ENCODE measurements at regions not wholly inside any gene's neighbourhood (a gene's known extent, or its start where the extent isn't known, plus 50 kb on each side); places are given as distances from the start of the nearest gene placed in this dataset.
"Not testable (repeated sequence)": the region's sequence is repeated elsewhere in the genome, so short reads cannot be mapped to it uniquely, and the experiment has no call there.

GRCh38 chr1:194067772-194068171, 881.4 kb upstream of the B3GALT2 start:
- no peak for DNase-seq (ENCODE audit: low read depth in 2 of 3, low spot score in 2 of 3)

- DNase-seq (ENCODE audit: low read depth in 2 of 3, low spot score in 2 of 3) = no peak
These were observed 876.5 kb upstream of the B3GALT2 start for GRCh38 chr1:194062962-194063361.

- DNase-seq (ENCODE audit: low read depth in 2 of 3, low spot score in 2 of 3) = no peak
These were observed 876.1 kb upstream of the B3GALT2 start for GRCh38 chr1:194062526-194062925.

- DNase-seq (ENCODE audit: low read depth in 2 of 3, low spot score in 2 of 3) = peak in 1 of 3 donors; percentile 35
These were observed 874.1 kb upstream of the B3GALT2 start for GRCh38 chr1:194060481-194060880.

- DNase-seq (ENCODE audit: low read depth in 2 of 3, low spot score in 2 of 3) = not testable (repeated sequence)
These were observed 871.9 kb upstream of the B3GALT2 start for GRCh38 chr1:194058268-194058667.

- DNase-seq (ENCODE audit: low read depth in 2 of 3, low spot score in 2 of 3) = peak in 2 of 3 donors; percentile 7 to 23
These were observed 869.8 kb upstream of the B3GALT2 start for GRCh38 chr1:194056169-194056568.

GRCh38 chr1:194055536-194055935, 869.1 kb upstream of the B3GALT2 start:
- DNase-seq (ENCODE audit: low read depth in 2 of 3, low spot score in 2 of 3) = no peak

GRCh38 chr1:194052514-194053338, 866.3 kb upstream of the B3GALT2 start:
- peak in 1 of 3 donors; percentile 24 for DNase-seq (ENCODE audit: low read depth in 2 of 3, low spot score in 2 of 3)

GRCh38 chr1:194047921-194048320, 861.5 kb upstream of the B3GALT2 start:
- no peak for DNase-seq (ENCODE audit: low read depth in 2 of 3, low spot score in 2 of 3)

GRCh38 chr1:194047206-194047605, 860.8 kb upstream of the B3GALT2 start:
- DNase-seq (ENCODE audit: low read depth in 2 of 3, low spot score in 2 of 3) = no peak

- no peak for DNase-seq (ENCODE audit: low read depth in 2 of 3, low spot score in 2 of 3)
These were observed 859.0 kb upstream of the B3GALT2 start for GRCh38 chr1:194045416-194045815.

- no peak for DNase-seq (ENCODE audit: low read depth in 2 of 3, low spot score in 2 of 3)
These were observed 858.5 kb upstream of the B3GALT2 start for GRCh38 chr1:194044892-194045291.

GRCh38 chr1:194043984-194044755, 857.8 kb upstream of the B3GALT2 start:
- DNase-seq (ENCODE audit: low read depth in 2 of 3, low spot score in 2 of 3) = no peak

- DNase-seq (ENCODE audit: low read depth in 2 of 3, low spot score in 2 of 3) = no peak
These were observed 856.3 kb upstream of the B3GALT2 start for GRCh38 chr1:194042736-194043135.

- no peak for DNase-seq (ENCODE audit: low read depth in 2 of 3, low spot score in 2 of 3)
These were observed 854.1 kb upstream of the B3GALT2 start for GRCh38 chr1:194040496-194040895.

- no peak for DNase-seq (ENCODE audit: low read depth in 2 of 3, low spot score in 2 of 3)
These were observed 853.2 kb upstream of the B3GALT2 start for GRCh38 chr1:194039578-194039977.

GRCh38 chr1:194033646-194034045, 847.2 kb upstream of the B3GALT2 start:
- no peak for DNase-seq (ENCODE audit: low read depth in 2 of 3, low spot score in 2 of 3)

- no peak for DNase-seq (ENCODE audit: low read depth in 2 of 3, low spot score in 2 of 3)
These were observed 841.6 kb upstream of the B3GALT2 start for GRCh38 chr1:194028002-194028401.

GRCh38 chr1:194026422-194026821, 840.0 kb upstream of the B3GALT2 start:
- DNase-seq (ENCODE audit: low read depth in 2 of 3, low spot score in 2 of 3) = no peak

- DNase-seq (ENCODE audit: low read depth in 2 of 3, low spot score in 2 of 3) = peak in 2 of 3 donors; percentile 10 to 15
These were observed 838.2 kb upstream of the B3GALT2 start for GRCh38 chr1:194024659-194025058.

GRCh38 chr1:194014014-194014413, 827.6 kb upstream of the B3GALT2 start:
- DNase-seq (ENCODE audit: low read depth in 2 of 3, low spot score in 2 of 3) = no peak

- DNase-seq (ENCODE audit: low read depth in 2 of 3, low spot score in 2 of 3) = no peak
These were observed 827.1 kb upstream of the B3GALT2 start for GRCh38 chr1:194013561-194013960.

Data from hematopoietic multipotent progenitor cell (in vitro differentiated cells).